ENCODE measurements at regions not wholly inside any gene's neighbourhood (a gene's known extent, or its start where the extent isn't known, plus 50 kb on each side); places are given as distances from the start of the nearest gene placed in this dataset.

GRCh38 chr20:18995455-18995854 is 181.9 kb downstream of the SCP2D1 start:
- Histone ChIP-seq H3K4me3 (no peak overlapping the region), H3K9ac (ENCODE audit: insufficient read length) (no peak overlapping the region), H3K36me3 (ENCODE audit: insufficient read depth, low read length) (no peaks in the 10 kb centered on the region), H3K9me3 (ENCODE audit: low read depth, low read length) (no peaks in the 10 kb centered on the region), H3K27ac (no peak overlapping the region)
- TF ChIP-seq EZH2 (IDR thresholded peaks at IDR 0.05): no peak
- DNase-seq (ENCODE audit: low read depth, low spot score): no peak

DNA sequence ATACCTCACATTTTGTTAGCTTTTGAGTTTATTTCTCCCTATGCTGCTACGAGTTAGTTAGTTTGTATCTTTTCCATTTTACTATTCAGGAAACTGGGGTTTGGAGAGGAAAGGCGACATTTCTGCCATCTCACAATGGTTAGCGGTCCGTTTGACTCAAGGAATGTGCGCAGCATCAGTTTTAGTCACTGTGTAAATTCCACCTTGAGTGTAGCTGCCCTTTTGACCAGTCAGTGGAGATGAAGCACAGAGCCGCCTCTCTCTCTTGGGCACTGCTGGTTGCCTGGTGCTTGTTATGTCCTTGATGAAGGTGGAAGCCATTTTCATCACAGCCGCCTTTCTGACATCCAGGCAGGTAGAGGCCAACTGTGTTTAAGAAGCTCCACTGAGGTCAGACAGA is 185.5 kb downstream of the SCP2D1 start:
- TF ChIP-seq FOXP2 (optimal IDR thresholded peaks at IDR 0.05; ENCODE audit: control extremely low read depth, extremely low read length, insufficient read depth): no peak
- TF ChIP-seq EZH2 (IDR thresholded peaks at IDR 0.05): no peak
- no peak for TF ChIP-seq POLR2AphosphoS5 (IDR thresholded peaks at IDR 0.05; ENCODE audit: borderline replicate concordance, low read depth, low read length)
- H3K27ac ChIP-seq: no peak overlapping the region
- no peaks in the 10 kb centered on the region for H3K36me3 ChIP-seq (ENCODE audit: insufficient read depth, low read length)
- no peak overlapping the region for H3K4me3 ChIP-seq
- DNase-seq (ENCODE audit: low read depth, low spot score): no peak
- H3K9me3 ChIP-seq (ENCODE audit: low read depth, low read length): no peaks in the 10 kb centered on the region
- H3K9ac ChIP-seq (ENCODE audit: insufficient read length): no peak overlapping the region

GRCh38 chr20:19000078-19000477 is 186.5 kb downstream of the SCP2D1 start:
- Histone ChIP-seq H3K4me3 (no peak overlapping the region), H3K9ac (ENCODE audit: insufficient read length) (no peak overlapping the region), H3K27ac (no peak overlapping the region), H3K36me3 (ENCODE audit: insufficient read depth, low read length) (no peaks in the 10 kb centered on the region), H3K9me3 (ENCODE audit: low read depth, low read length) (no peaks in the 10 kb centered on the region)
- DNase-seq (ENCODE audit: low read depth, low spot score): no peak
- TF ChIP-seq POLR2AphosphoS5 (IDR thresholded peaks at IDR 0.05; ENCODE audit: borderline replicate concordance, low read depth, low read length): no peak
- no peak for TF ChIP-seq EZH2 (IDR thresholded peaks at IDR 0.05)
- TF ChIP-seq FOXP2 (optimal IDR thresholded peaks at IDR 0.05; ENCODE audit: control extremely low read depth, extremely low read length, insufficient read depth): no peak

GRCh38 chr20:19001177-19001576 is 187.6 kb downstream of the SCP2D1 start:
- H3K4me3 ChIP-seq: no peak overlapping the region
- no peak for DNase-seq (ENCODE audit: low read depth, low spot score)
- TF ChIP-seq FOXP2 (optimal IDR thresholded peaks at IDR 0.05; ENCODE audit: control extremely low read depth, extremely low read length, insufficient read depth) (no peak), EZH2 (IDR thresholded peaks at IDR 0.05) (no peak), POLR2AphosphoS5 (IDR thresholded peaks at IDR 0.05; ENCODE audit: borderline replicate concordance, low read depth, low read length) (no peak)
- no peaks in the 10 kb centered on the region for H3K9me3 ChIP-seq (ENCODE audit: low read depth, low read length)
- H3K27ac ChIP-seq: no peak overlapping the region
- H3K36me3 ChIP-seq (ENCODE audit: insufficient read depth, low read length): no peaks in the 10 kb centered on the region
- H3K9ac ChIP-seq (ENCODE audit: insufficient read length): no peak overlapping the region

- no peak overlapping the region for H3K4me3 ChIP-seq
- DNase-seq (ENCODE audit: low read depth, low spot score): no peak
- no peaks in the 10 kb centered on the region for H3K36me3 ChIP-seq (ENCODE audit: insufficient read depth, low read length)
- no peak overlapping the region for H3K9ac ChIP-seq (ENCODE audit: insufficient read length)
- no peaks in the 10 kb centered on the region for H3K9me3 ChIP-seq (ENCODE audit: low read depth, low read length)
- H3K27ac ChIP-seq: no peak overlapping the region
- TF ChIP-seq FOXP2 (optimal IDR thresholded peaks at IDR 0.05; ENCODE audit: control extremely low read depth, extremely low read length, insufficient read depth): no peak
- TF ChIP-seq EZH2 (IDR thresholded peaks at IDR 0.05): no peak
- no peak for TF ChIP-seq POLR2AphosphoS5 (IDR thresholded peaks at IDR 0.05; ENCODE audit: borderline replicate concordance, low read depth, low read length)
Observed at GRCh38 chr20:19003366-19004336, 190.1 kb downstream of the SCP2D1 start.

- H3K9ac ChIP-seq (ENCODE audit: insufficient read length): no peak overlapping the region
- no peaks in the 10 kb centered on the region for H3K9me3 ChIP-seq (ENCODE audit: low read depth, low read length)
- DNase-seq (ENCODE audit: low read depth, low spot score): no peak
- TF ChIP-seq POLR2AphosphoS5 (IDR thresholded peaks at IDR 0.05; ENCODE audit: borderline replicate concordance, low read depth, low read length) (no peak), FOXP2 (optimal IDR thresholded peaks at IDR 0.05; ENCODE audit: control extremely low read depth, extremely low read length, insufficient read depth) (no peak), EZH2 (IDR thresholded peaks at IDR 0.05) (no peak)
- H3K36me3 ChIP-seq (ENCODE audit: insufficient read depth, low read length): no peaks in the 10 kb centered on the region
- no peak overlapping the region for H3K27ac ChIP-seq
- H3K4me3 ChIP-seq: no peak overlapping the region
Observed at GRCh38 chr20:19004975-19005374, 191.4 kb downstream of the SCP2D1 start.

DNA sequence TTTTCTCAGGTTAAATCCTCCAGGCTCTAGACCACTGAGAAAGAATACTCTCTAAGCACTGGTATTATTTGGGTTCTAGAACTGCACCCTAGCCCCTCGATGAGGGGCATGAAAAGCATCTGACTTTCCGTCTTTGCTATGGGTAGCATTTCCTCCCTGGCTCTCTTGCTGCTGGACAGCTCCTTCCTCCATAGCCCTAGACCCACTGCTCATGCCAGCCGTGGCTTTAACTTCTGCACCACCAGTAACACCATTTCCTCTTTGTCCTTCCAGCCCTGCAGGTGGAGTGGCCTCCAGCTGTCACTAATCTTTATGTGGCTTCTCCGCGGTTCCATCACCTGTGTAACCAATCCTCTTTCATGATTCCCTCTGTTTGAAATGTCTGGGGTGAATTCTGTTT is 194.9 kb downstream of the SCP2D1 start:
- Histone ChIP-seq H3K27ac (no peak overlapping the region), H3K36me3 (ENCODE audit: insufficient read depth, low read length) (no peaks in the 10 kb centered on the region), H3K9me3 (ENCODE audit: low read depth, low read length) (no peaks in the 10 kb centered on the region), H3K9ac (ENCODE audit: insufficient read length) (no peak overlapping the region), H3K4me3 (no peak overlapping the region)
- no peak for TF ChIP-seq EZH2 (IDR thresholded peaks at IDR 0.05)
- no peak for TF ChIP-seq POLR2AphosphoS5 (IDR thresholded peaks at IDR 0.05; ENCODE audit: borderline replicate concordance, low read depth, low read length)
- TF ChIP-seq FOXP2 (optimal IDR thresholded peaks at IDR 0.05; ENCODE audit: control extremely low read depth, extremely low read length, insufficient read depth): no peak
- DNase-seq (ENCODE audit: low read depth, low spot score): no peak

- TF ChIP-seq POLR2AphosphoS5 (IDR thresholded peaks at IDR 0.05; ENCODE audit: borderline replicate concordance, low read depth, low read length) (no peak), EZH2 (IDR thresholded peaks at IDR 0.05) (no peak), FOXP2 (optimal IDR thresholded peaks at IDR 0.05; ENCODE audit: control extremely low read depth, extremely low read length, insufficient read depth) (no peak)
- H3K4me3 ChIP-seq: no peak overlapping the region
- no peak for DNase-seq (ENCODE audit: low read depth, low spot score)
- no peaks in the 10 kb centered on the region for H3K36me3 ChIP-seq (ENCODE audit: insufficient read depth, low read length)
- H3K9me3 ChIP-seq (ENCODE audit: low read depth, low read length): no peaks in the 10 kb centered on the region
- no peak overlapping the region for H3K27ac ChIP-seq
- H3K9ac ChIP-seq (ENCODE audit: insufficient read length): no peak overlapping the region
Observed at GRCh38 chr20:19009081-19009688, 195.6 kb downstream of the SCP2D1 start.
